Lower leg skin (tissue), 3 donors: ENCODE measurements at regions not wholly inside any gene's neighbourhood (a gene's known extent, or its start where the extent isn't known, plus 50 kb on each side); places are given as distances from the start of the nearest gene placed in this dataset.

Experiments
- POLR2A ChIP-seq, 2 donors: fragments of 450-650 bp; IDR thresholded peaks; one replicate each; pipeline ENCODE4 v1.6.1; 2016 to 2017; ENCODE audit warnings: antibody characterized with exemption in 2 of 2, mild to moderate bottlenecking in 1 of 2, moderate library complexity in 1 of 2
- TF ChIP-seq, protein P1 (sequence below), 3 donors: fragments of 450-650 bp; IDR thresholded peaks; one replicate each; pipeline ENCODE4 v1.5.1; 2016; ENCODE audit warnings: antibody characterized with exemption in 3 of 3, mild to moderate bottlenecking in 3 of 3, moderate library complexity in 2 of 3

DNA sequence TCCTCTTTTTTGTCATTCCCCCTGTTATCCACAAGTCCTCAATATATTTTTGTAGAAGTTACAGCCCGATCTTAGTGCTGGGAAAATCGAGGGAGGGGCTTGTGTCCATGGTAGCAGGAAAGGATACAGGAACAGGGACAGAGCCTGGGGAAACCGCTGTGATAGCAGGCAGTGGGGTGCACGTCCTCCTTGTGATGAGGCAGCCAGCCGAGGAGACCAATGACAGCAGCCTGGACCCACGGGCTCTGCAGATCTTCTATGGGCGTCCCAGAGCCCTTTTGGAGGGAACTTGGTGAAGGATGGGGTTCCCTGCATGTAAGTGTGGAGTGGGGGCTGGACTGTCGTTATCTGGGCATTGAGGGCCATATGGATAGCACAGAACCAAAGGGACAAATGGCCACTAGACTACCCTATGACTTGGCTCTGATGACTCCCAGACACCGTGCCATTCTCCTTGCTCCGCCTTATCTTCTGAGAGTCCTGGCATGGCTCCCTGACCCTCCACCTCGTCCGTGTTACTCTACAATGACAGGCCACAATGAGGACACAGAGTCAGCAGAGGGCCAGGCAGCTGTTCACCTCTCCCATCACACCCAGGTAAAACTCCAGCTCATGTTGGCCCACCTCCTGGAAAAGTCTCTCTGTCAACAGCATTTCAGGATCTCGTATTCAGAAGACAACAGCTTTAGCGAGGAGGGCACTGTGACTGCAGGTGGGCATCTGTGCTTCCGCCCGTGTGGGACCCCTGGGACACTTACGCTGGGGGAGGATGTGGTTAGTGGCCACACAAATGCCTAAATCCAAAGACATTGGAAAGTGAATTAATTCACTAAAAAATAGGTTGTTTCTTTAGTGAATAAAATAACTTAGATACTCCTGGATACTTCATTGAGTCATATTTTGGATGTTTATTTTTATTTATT lies 100.1 kb downstream of the VAPA start:
- TF ChIP-seq, protein P1, sequence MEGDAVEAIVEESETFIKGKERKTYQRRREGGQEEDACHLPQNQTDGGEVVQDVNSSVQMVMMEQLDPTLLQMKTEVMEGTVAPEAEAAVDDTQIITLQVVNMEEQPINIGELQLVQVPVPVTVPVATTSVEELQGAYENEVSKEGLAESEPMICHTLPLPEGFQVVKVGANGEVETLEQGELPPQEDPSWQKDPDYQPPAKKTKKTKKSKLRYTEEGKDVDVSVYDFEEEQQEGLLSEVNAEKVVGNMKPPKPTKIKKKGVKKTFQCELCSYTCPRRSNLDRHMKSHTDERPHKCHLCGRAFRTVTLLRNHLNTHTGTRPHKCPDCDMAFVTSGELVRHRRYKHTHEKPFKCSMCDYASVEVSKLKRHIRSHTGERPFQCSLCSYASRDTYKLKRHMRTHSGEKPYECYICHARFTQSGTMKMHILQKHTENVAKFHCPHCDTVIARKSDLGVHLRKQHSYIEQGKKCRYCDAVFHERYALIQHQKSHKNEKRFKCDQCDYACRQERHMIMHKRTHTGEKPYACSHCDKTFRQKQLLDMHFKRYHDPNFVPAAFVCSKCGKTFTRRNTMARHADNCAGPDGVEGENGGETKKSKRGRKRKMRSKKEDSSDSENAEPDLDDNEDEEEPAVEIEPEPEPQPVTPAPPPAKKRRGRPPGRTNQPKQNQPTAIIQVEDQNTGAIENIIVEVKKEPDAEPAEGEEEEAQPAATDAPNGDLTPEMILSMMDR (IDR thresholded peaks at IDR 0.05): no peak
- TF ChIP-seq POLR2A (IDR thresholded peaks at IDR 0.05): no peak
